ENCODE measurements at regions not wholly inside any gene's neighbourhood (a gene's known extent, or its start where the extent isn't known, plus 50 kb on each side); places are given as distances from the start of the nearest gene placed in this dataset.

DNA sequence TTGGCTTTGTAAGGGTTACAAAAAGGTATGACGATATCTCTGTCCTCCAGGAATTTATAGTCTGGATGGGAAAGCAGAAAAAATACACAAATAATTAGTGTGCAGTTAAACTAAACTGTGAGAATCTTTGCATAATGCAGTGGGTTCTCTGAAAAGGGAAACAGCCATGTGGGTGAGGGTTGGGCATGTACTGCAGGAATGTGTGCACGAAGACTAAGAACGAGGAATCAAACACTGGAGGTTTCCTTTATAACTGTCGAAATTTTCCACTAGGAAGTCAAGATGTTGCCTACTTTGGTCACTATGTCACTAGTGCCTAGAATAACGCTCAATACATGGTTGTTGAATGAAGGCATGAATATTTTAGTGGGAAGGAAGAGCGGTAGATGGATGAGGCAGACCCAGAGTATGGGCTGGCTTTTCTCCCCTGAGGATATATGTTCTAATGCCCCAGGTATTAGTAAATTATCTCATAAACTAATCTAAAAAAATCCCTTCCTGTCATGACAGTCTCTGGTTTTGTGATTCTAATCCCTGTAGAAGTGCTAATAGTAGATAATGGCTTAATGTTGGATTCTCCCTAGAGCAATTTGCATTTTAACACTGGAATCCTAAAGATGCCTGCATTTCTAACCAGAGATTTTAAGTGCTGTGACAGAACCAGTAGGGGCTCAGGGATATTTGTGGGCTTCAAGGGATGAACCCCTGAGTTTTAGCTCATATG is 227.3 kb downstream of the NMUR2 start:
- ChIA-PET CTCF (no interaction called here), POLR2A (no interaction called here)
- H3K4me1 ChIP-seq (ENCODE audit: control insufficient read depth, insufficient read depth, low read length): no peaks in the 10 kb centered on the region
- H3K27me3 ChIP-seq (ENCODE audit: control insufficient read depth, insufficient read depth, low read length): no peaks in the 10 kb centered on the region; the same call in 1 of the 2 replicates
- BruUV-seq (replicated peaks): no TSS peak
- ATAC-seq (no peak), DNase-seq (ENCODE audit: low read depth, low spot score) (no peak)
- in situ Hi-C loops (cut with HindIII; ENCODE audit: low pct_unique_long_range_greater_than_20kb, low sequenced_read_pairs) (no loop called here), intact Hi-C loops (cut with micrococcal nuclease; ENCODE audit: unreplicated experiment) (no loop called here)
- no peak overlapping the region for H3K4me3 ChIP-seq (ENCODE audit: low read depth in 2 of 2, low read length in 2 of 2)
- no peak overlapping the region for H3K27ac ChIP-seq (ENCODE audit: low read length)
- H3K36me3 ChIP-seq (ENCODE audit: control insufficient read depth, insufficient read depth, low read length): no peaks in the 10 kb centered on the region
- TF ChIP-seq REST (IDR thresholded peaks at IDR 0.05; ENCODE audit: insufficient read depth in 1 of 2, low read depth in 2 of 2, low read length in 1 of 2) (no peak), POLR2AphosphoS5 (IDR thresholded peaks at IDR 0.05; ENCODE audit: low read depth, low read length) (no peak), TCF7L2 (IDR thresholded peaks at IDR 0.05; ENCODE audit: low read depth, low read length) (no peak)
- TF ChIP-seq, protein P1, sequence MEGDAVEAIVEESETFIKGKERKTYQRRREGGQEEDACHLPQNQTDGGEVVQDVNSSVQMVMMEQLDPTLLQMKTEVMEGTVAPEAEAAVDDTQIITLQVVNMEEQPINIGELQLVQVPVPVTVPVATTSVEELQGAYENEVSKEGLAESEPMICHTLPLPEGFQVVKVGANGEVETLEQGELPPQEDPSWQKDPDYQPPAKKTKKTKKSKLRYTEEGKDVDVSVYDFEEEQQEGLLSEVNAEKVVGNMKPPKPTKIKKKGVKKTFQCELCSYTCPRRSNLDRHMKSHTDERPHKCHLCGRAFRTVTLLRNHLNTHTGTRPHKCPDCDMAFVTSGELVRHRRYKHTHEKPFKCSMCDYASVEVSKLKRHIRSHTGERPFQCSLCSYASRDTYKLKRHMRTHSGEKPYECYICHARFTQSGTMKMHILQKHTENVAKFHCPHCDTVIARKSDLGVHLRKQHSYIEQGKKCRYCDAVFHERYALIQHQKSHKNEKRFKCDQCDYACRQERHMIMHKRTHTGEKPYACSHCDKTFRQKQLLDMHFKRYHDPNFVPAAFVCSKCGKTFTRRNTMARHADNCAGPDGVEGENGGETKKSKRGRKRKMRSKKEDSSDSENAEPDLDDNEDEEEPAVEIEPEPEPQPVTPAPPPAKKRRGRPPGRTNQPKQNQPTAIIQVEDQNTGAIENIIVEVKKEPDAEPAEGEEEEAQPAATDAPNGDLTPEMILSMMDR (IDR thresholded peaks at IDR 0.05): no peak
- H3K9me3 ChIP-seq (ENCODE audit: control insufficient read depth, insufficient read depth, low read depth, low read length): no peaks in the 10 kb centered on the region

DNA sequence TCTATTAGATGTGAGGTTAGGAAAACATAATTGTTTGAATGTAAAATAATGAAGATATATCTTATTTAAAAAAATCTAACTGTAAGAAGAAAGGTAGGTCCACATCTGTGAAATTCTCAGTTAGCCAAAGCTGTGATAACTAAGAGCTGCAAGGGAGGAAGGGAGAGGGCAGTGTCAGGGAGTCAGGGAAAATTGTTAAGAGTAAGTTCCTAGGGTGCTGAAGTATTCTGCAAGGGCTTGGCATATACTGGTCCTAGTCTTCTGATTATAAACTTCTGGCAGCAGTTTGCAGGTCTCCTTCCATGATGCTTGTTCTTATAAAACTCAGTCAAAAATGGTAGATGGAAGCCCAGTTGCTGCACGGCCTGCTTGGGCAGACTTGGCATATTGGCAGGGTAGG is 233.2 kb downstream of the NMUR2 start:
- CTCF ChIA-PET: no interaction called here

More for the DNA sequence above, 233.2 kb downstream of the NMUR2 start:
- in situ Hi-C loops (cut with HindIII; ENCODE audit: low pct_unique_long_range_greater_than_20kb, low sequenced_read_pairs): no loop called here
- intact Hi-C loops (cut with micrococcal nuclease; ENCODE audit: unreplicated experiment): no loop called here
- no peak overlapping the region for H3K27ac ChIP-seq (ENCODE audit: low read length)
- no peaks in the 10 kb centered on the region for H3K36me3 ChIP-seq (ENCODE audit: control insufficient read depth, insufficient read depth, low read length)
- no peak overlapping the region for H3K4me3 ChIP-seq (ENCODE audit: low read depth in 2 of 2, low read length in 2 of 2)
- ATAC-seq: no peak
- no peaks in the 10 kb centered on the region for H3K4me1 ChIP-seq (ENCODE audit: control insufficient read depth, insufficient read depth, low read length)
- H3K9me3 ChIP-seq (ENCODE audit: control insufficient read depth, insufficient read depth, low read depth, low read length): no peaks in the 10 kb centered on the region
- BruUV-seq (replicated peaks): no TSS peak
- TF ChIP-seq SIN3A (IDR thresholded peaks at IDR 0.05; ENCODE audit: borderline replicate concordance, insufficient read depth, low read depth, low read length): no peak
- no peak for TF ChIP-seq REST (IDR thresholded peaks at IDR 0.05; ENCODE audit: insufficient read depth in 1 of 2, low read depth in 2 of 2, low read length in 1 of 2)
- no peak for TF ChIP-seq TCF7L2 (IDR thresholded peaks at IDR 0.05; ENCODE audit: low read depth, low read length)
- TF ChIP-seq, protein P1 (IDR thresholded peaks at IDR 0.05): no peak
- TF ChIP-seq POLR2AphosphoS5 (IDR thresholded peaks at IDR 0.05; ENCODE audit: low read depth, low read length): no peak
- DNase-seq (ENCODE audit: low read depth, low spot score): no peak
- peaks cover 2% of the 10 kb centered on the region; the same call in 1 of the 2 replicates for H3K27me3 ChIP-seq (ENCODE audit: control insufficient read depth, insufficient read depth, low read length)
- POLR2A ChIA-PET: no interaction called here
